Cardiac muscle cell (in vitro differentiated cells and primary cell): ENCODE measurements at regions not wholly inside any gene's neighbourhood (a gene's known extent, or its start where the extent isn't known, plus 50 kb on each side); places are given as distances from the start of the nearest gene placed in this dataset.
"Not testable (repeated sequence)": the region's sequence is repeated elsewhere in the genome, so short reads cannot be mapped to it uniquely, and the experiment has no call there.

ENCODE experiments used
- DNase-seq, 2 donors: peaks; one replicate each; pipeline versions ENCODE4 v3.0.0 to v3.0.0-alpha.2; 2010 to 2017; ENCODE audit warnings: low read depth in 1 of 2, low spot score in 1 of 2
- H3K27ac ChIP-seq: fragments of 200-600 bp; sonication (generic); 2 replicates; pipeline ENCODE4 v1.5.1; 2016
- H3K27me3 ChIP-seq: fragments of 200-600 bp; sonication (generic); 2 replicates; pipeline ENCODE4 v1.6.0; 2016; ENCODE audit warnings: control low read depth
- H3K36me3 ChIP-seq: fragments of 200-600 bp; sonication (generic); 2 replicates; pipeline ENCODE4 v1.5.1; 2016; ENCODE audit warnings: control low read depth
- H3K4me1 ChIP-seq: fragments of 200-600 bp; sonication (generic); 2 replicates; pipeline ENCODE4 v1.8.1; 2017; ENCODE audit warnings: low read depth, mild to moderate bottlenecking, mixed run types
- H3K4me3 ChIP-seq: fragments of 200-600 bp; sonication (generic); 2 replicates; pipeline ENCODE4 v1.5.1; 2016; ENCODE audit warnings: mild to moderate bottlenecking
- H3K9me3 ChIP-seq: fragments of 200-600 bp; sonication (generic); 2 replicates; pipeline ENCODE4 v1.5.1; 2017; ENCODE audit warnings: low read depth, mild to moderate bottlenecking, control low read depth
- TF ChIP-seq, protein P1 (sequence below): IDR thresholded peaks from 2 replicates; pipeline ENCODE4 v1.5.1; 2012; ENCODE audit warnings: low read depth, mild to moderate bottlenecking, low read length

GRCh38 chr3:39705351-39705900 lies 104.0 kb upstream of the MYRIP start:
- H3K27me3 ChIP-seq, result no peaks in the 10 kb centered on the region
- H3K4me3 ChIP-seq, result no peak overlapping the region
- no peaks in the 10 kb centered on the region for H3K36me3 ChIP-seq
- DNase-seq, result peak in 1 of 2 donors; percentile 54
- no peaks in the 10 kb centered on the region for H3K9me3 ChIP-seq
- TF ChIP-seq, protein P1, sequence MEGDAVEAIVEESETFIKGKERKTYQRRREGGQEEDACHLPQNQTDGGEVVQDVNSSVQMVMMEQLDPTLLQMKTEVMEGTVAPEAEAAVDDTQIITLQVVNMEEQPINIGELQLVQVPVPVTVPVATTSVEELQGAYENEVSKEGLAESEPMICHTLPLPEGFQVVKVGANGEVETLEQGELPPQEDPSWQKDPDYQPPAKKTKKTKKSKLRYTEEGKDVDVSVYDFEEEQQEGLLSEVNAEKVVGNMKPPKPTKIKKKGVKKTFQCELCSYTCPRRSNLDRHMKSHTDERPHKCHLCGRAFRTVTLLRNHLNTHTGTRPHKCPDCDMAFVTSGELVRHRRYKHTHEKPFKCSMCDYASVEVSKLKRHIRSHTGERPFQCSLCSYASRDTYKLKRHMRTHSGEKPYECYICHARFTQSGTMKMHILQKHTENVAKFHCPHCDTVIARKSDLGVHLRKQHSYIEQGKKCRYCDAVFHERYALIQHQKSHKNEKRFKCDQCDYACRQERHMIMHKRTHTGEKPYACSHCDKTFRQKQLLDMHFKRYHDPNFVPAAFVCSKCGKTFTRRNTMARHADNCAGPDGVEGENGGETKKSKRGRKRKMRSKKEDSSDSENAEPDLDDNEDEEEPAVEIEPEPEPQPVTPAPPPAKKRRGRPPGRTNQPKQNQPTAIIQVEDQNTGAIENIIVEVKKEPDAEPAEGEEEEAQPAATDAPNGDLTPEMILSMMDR, result no peak
- no peak overlapping the region for H3K27ac ChIP-seq
- no peaks in the 10 kb centered on the region for H3K4me1 ChIP-seq

DNA sequence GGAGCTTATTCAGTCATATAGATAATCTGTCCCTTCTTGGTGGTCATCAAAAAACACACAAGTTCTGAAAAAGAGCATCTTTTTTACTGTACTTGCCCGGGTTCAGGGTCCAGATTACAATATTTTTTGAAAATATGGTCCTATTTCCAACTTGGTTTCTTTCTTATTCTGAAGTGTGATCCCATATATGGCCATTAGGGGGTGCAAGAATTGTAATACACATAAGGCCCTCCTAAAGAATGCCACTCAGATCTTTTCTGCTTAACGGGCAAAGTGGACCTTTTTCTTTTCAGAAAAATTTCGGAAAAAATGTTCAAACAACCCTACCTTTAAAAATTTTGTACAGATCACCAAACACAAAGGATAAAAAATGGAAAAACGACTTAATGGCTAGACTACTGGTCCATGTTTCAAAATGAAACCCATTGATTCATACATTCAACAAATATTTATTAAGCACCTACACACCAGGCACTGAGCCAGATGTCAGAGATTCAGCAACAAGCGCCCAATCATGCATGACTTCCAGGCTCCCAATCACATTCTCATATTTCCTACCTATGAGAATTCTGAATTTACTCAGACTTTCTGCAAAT lies 102.0 kb upstream of the MYRIP start:
- TF ChIP-seq, protein P1, result peak; percentile 76
- Histone ChIP-seq H3K9me3 (no peaks in the 10 kb centered on the region), H3K4me3 (no peak overlapping the region), H3K27ac (no peak overlapping the region), H3K36me3 (no peaks in the 10 kb centered on the region), H3K4me1 (no peaks in the 10 kb centered on the region), H3K27me3 (no peaks in the 10 kb centered on the region)
- DNase-seq, result peak; percentile 59 to 64

- no peaks in the 10 kb centered on the region for H3K36me3 ChIP-seq
- no peaks in the 10 kb centered on the region for H3K9me3 ChIP-seq
- no peaks in the 10 kb centered on the region for H3K27me3 ChIP-seq
- TF ChIP-seq, protein P1, result no peak
- H3K4me1 ChIP-seq, result no peaks in the 10 kb centered on the region
- no peak overlapping the region for H3K4me3 ChIP-seq
- H3K27ac ChIP-seq, result no peak overlapping the region
- no peak for DNase-seq
Measured at GRCh38 chr3:39712413-39713048, 96.9 kb upstream of the MYRIP start.

- not testable (repeated sequence) for H3K27ac ChIP-seq, H3K27me3 ChIP-seq, H3K36me3 ChIP-seq, H3K4me1 ChIP-seq, H3K4me3 ChIP-seq, H3K9me3 ChIP-seq, DNase-seq
Measured at GRCh38 chr3:39713341-39713740, 96.1 kb upstream of the MYRIP start.

DNA sequence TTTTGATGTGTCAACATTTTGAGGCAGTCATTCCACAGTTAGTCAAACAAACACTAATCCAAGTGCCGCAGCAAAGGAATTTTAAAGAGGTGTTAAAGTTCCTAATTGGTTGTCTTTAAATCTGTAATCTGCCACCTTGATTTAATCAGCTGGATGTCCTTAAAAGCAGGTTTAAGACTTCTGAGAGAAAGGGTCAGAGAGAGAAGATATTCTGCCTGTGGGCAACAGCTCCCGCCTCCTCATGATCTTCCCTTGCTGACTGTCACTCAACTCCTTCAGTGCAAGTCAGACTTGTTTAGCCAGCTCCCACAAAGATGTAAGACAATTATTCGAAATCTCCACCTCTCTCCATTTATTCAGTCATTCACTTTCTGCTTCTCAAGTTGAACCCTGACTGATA lies 92.6 kb upstream of the MYRIP start:
- TF ChIP-seq, protein P1, result no peak
- DNase-seq, result no peak
- H3K9me3 ChIP-seq, result no peaks in the 10 kb centered on the region
- H3K4me3 ChIP-seq, result no peak overlapping the region
- no peaks in the 10 kb centered on the region for H3K4me1 ChIP-seq
- no peaks in the 10 kb centered on the region for H3K27me3 ChIP-seq
- H3K27ac ChIP-seq, result no peak overlapping the region
- no peaks in the 10 kb centered on the region for H3K36me3 ChIP-seq
